ENCODE measurements at regions not wholly inside any gene's neighbourhood (a gene's known extent, or its start where the extent isn't known, plus 50 kb on each side); places are given as distances from the start of the nearest gene placed in this dataset.

GRCh38 chr1:67609577-67610341 is 75.2 kb upstream of the GADD45A start:
- CTCF ChIA-PET, result no interaction called here
- ATAC-seq (no peak), DNase-seq (no peak)
- H3K4me3 ChIP-seq (ENCODE audit: low read length), result no peak overlapping the region
- no peaks in the 10 kb centered on the region for H4K20me1 ChIP-seq (ENCODE audit: low read length)
- no TSS peak for BruUV-seq (replicated peaks)
- H3F3A ChIP-seq (ENCODE audit: low read length, unreplicated experiment), result no peaks in the 10 kb centered on the region
- POLR2A ChIA-PET (ENCODE audit: unreplicated experiment), result no interaction called here
- no peak overlapping the region for H3K9ac ChIP-seq (ENCODE audit: low read length)
- no peaks in the 10 kb centered on the region for H3K9me2 ChIP-seq (replicated peaks; ENCODE audit: low read length)
- intact Hi-C loops (cut with micrococcal nuclease), result no loop called here
- TF ChIP-seq CTCF (conservative IDR thresholded peaks at IDR 0.05; ENCODE audit: low read depth, low read length) (no peak), EZH2phosphoT487 (IDR thresholded peaks at IDR 0.05; ENCODE audit: borderline replicate concordance, low read length) (no peak), EZH2 (IDR thresholded peaks at IDR 0.05; ENCODE audit: low read length, unreplicated experiment) (no peak)
- H3K79me2 ChIP-seq (ENCODE audit: low read length), result no peaks in the 10 kb centered on the region
- H3K36me3 ChIP-seq (ENCODE audit: low read depth, low read length), result no peaks in the 10 kb centered on the region
- no peak overlapping the region for H2AFZ ChIP-seq (ENCODE audit: low read length)
- H3K4me1 ChIP-seq (ENCODE audit: insufficient read depth, low read length), result peaks cover 18% of the 10 kb centered on the region
- H3K9me3 ChIP-seq (ENCODE audit: low read length), result no peaks in the 10 kb centered on the region
- no peaks in the 10 kb centered on the region for H3K27me3 ChIP-seq (ENCODE audit: low read length)
- no peak overlapping the region for H3K27ac ChIP-seq (ENCODE audit: low read length)
- no peak overlapping the region for H3K4me2 ChIP-seq (ENCODE audit: low read length)

- no peaks in the 10 kb centered on the region for H3K27me3 ChIP-seq (ENCODE audit: low read length)
- H3K4me1 ChIP-seq (ENCODE audit: insufficient read depth, low read length), result peaks cover 23% of the 10 kb centered on the region
- H3K9me2 ChIP-seq (replicated peaks; ENCODE audit: low read length), result no peaks in the 10 kb centered on the region
- H3K79me2 ChIP-seq (ENCODE audit: low read length), result no peaks in the 10 kb centered on the region
- ATAC-seq, result no peak
- CTCF ChIA-PET, result no interaction called here
- DNase-seq, result peak; percentile 5
- no peaks in the 10 kb centered on the region for H3F3A ChIP-seq (ENCODE audit: low read length, unreplicated experiment)
- no peaks in the 10 kb centered on the region for H4K20me1 ChIP-seq (ENCODE audit: low read length)
- BruUV-seq (replicated peaks), result no TSS peak
- H3K4me2 ChIP-seq (ENCODE audit: low read length), result no peak overlapping the region
- POLR2A ChIA-PET (ENCODE audit: unreplicated experiment), result no interaction called here
- no peaks in the 10 kb centered on the region for H3K36me3 ChIP-seq (ENCODE audit: low read depth, low read length)
- H3K9ac ChIP-seq (ENCODE audit: low read length), result no peak overlapping the region
- no peak overlapping the region for H2AFZ ChIP-seq (ENCODE audit: low read length)
- no peak overlapping the region for H3K27ac ChIP-seq (ENCODE audit: low read length)
- intact Hi-C loops (cut with micrococcal nuclease), result no loop called here
- no peaks in the 10 kb centered on the region for H3K9me3 ChIP-seq (ENCODE audit: low read length)
- TF ChIP-seq EZH2 (IDR thresholded peaks at IDR 0.05; ENCODE audit: low read length, unreplicated experiment) (no peak), EZH2phosphoT487 (IDR thresholded peaks at IDR 0.05; ENCODE audit: borderline replicate concordance, low read length) (no peak), CTCF (conservative IDR thresholded peaks at IDR 0.05; ENCODE audit: low read depth, low read length) (no peak)
- H3K4me3 ChIP-seq (ENCODE audit: low read length), result no peak overlapping the region
Measured at GRCh38 chr1:67610450-67610849, 74.6 kb upstream of the GADD45A start.

- no peak overlapping the region for H3K9ac ChIP-seq (ENCODE audit: low read length)
- no peak overlapping the region for H2AFZ ChIP-seq (ENCODE audit: low read length)
- ChIA-PET POLR2A (ENCODE audit: unreplicated experiment) (interaction anchor here (0.6 kb wide), 1 partner anchor 219 kb away, joined by 10 read pairs; no protein-coding TSS in a partner anchor), CTCF (no interaction called here)
- H4K20me1 ChIP-seq (ENCODE audit: low read length), result no peaks in the 10 kb centered on the region
- no peaks in the 10 kb centered on the region for H3K27me3 ChIP-seq (ENCODE audit: low read length)
- H3K79me2 ChIP-seq (ENCODE audit: low read length), result no peaks in the 10 kb centered on the region
- H3K9me2 ChIP-seq (replicated peaks; ENCODE audit: low read length), result no peaks in the 10 kb centered on the region
- DNase-seq (peak; percentile 10), ATAC-seq (peak; percentile 42)
- TF ChIP-seq CTCF (conservative IDR thresholded peaks at IDR 0.05; ENCODE audit: low read depth, low read length) (no peak), EZH2phosphoT487 (IDR thresholded peaks at IDR 0.05; ENCODE audit: borderline replicate concordance, low read length) (no peak), EZH2 (IDR thresholded peaks at IDR 0.05; ENCODE audit: low read length, unreplicated experiment) (no peak)
- no peak overlapping the region for H3K27ac ChIP-seq (ENCODE audit: low read length)
- intact Hi-C loops (cut with micrococcal nuclease), result loop anchor here (2.0 kb wide), 1 partner anchor 17 kb away; no protein-coding TSS in a partner anchor
- H3K36me3 ChIP-seq (ENCODE audit: low read depth, low read length), result no peaks in the 10 kb centered on the region
- H3F3A ChIP-seq (ENCODE audit: low read length, unreplicated experiment), result no peaks in the 10 kb centered on the region
- H3K4me2 ChIP-seq (ENCODE audit: low read length), result no peak overlapping the region
- peaks cover 23% of the 10 kb centered on the region for H3K4me1 ChIP-seq (ENCODE audit: insufficient read depth, low read length)
- H3K9me3 ChIP-seq (ENCODE audit: low read length), result no peaks in the 10 kb centered on the region
- no TSS peak for BruUV-seq (replicated peaks)
- no peak overlapping the region for H3K4me3 ChIP-seq (ENCODE audit: low read length)
Measured at GRCh38 chr1:67611846-67612245, 73.2 kb upstream of the GADD45A start.

Data from PC-3 (cell line).